Endothelial cell (in vitro differentiated cells): ENCODE measurements at regions not wholly inside any gene's neighbourhood (a gene's known extent, or its start where the extent isn't known, plus 50 kb on each side); places are given as distances from the start of the nearest gene placed in this dataset.

ENCODE experiments used
- DNase-seq: peaks from one replicate; pipeline ENCODE4 v3.0.0; 2021; ENCODE audit warnings: low spot score
- H3K27ac Mint-ChIP-seq: one replicate; pipeline ENCODE4 v1.8.0; 2021; ENCODE audit warnings: mixed read lengths, inconsistent platforms; ENCODE audit not compliant: unreplicated experiment
- H3K27me3 Mint-ChIP-seq: one replicate; pipeline ENCODE4 v1.8.0; 2021; ENCODE audit warnings: mild to moderate bottlenecking, moderate library complexity, mixed read lengths, inconsistent platforms; ENCODE audit not compliant: unreplicated experiment
- H3K36me3 Mint-ChIP-seq: one replicate; pipeline ENCODE4 v1.8.0; 2021; ENCODE audit warnings: mild to moderate bottlenecking, low read depth, mixed read lengths, inconsistent platforms; ENCODE audit not compliant: unreplicated experiment
- H3K4me1 Mint-ChIP-seq: one replicate; pipeline ENCODE4 v1.8.0; 2021; ENCODE audit warnings: mild to moderate bottlenecking, mixed read lengths, inconsistent platforms; ENCODE audit not compliant: unreplicated experiment
- H3K4me3 Mint-ChIP-seq: one replicate; pipeline ENCODE4 v1.8.0; 2021; ENCODE audit warnings: mild to moderate bottlenecking, mixed read lengths, inconsistent platforms; ENCODE audit not compliant: unreplicated experiment
- H3K9me3 Mint-ChIP-seq: one replicate; pipeline ENCODE4 v1.8.0; 2021; ENCODE audit warnings: mixed read lengths, inconsistent platforms; ENCODE audit not compliant: unreplicated experiment
- CTCF ChIP-seq: fragments of 200-600 bp; sonication (generic); IDR thresholded peaks from one replicate; pipeline ENCODE4 v1.5.0; 2021; ENCODE audit warnings: antibody characterized with exemption; ENCODE audit not compliant: unreplicated experiment

GRCh38 chrX:5724123-5724522 lies 504.5 kb downstream of the NLGN4X start:
- H3K27me3 Mint-ChIP-seq, result no peaks in the 10 kb centered on the region
- no peaks in the 10 kb centered on the region for H3K4me1 Mint-ChIP-seq
- no peak for TF ChIP-seq CTCF
- DNase-seq, result no peak
- H3K9me3 Mint-ChIP-seq, result no peaks in the 10 kb centered on the region
- H3K27ac Mint-ChIP-seq, result no peak overlapping the region
- H3K36me3 Mint-ChIP-seq, result no peaks in the 10 kb centered on the region
- no peak overlapping the region for H3K4me3 Mint-ChIP-seq

- no peak overlapping the region for H3K27ac Mint-ChIP-seq
- H3K4me3 Mint-ChIP-seq, result no peak overlapping the region
- no peaks in the 10 kb centered on the region for H3K9me3 Mint-ChIP-seq
- no peaks in the 10 kb centered on the region for H3K4me1 Mint-ChIP-seq
- H3K36me3 Mint-ChIP-seq, result no peaks in the 10 kb centered on the region
- no peaks in the 10 kb centered on the region for H3K27me3 Mint-ChIP-seq
- no peak for TF ChIP-seq CTCF
- no peak for DNase-seq
Observed at GRCh38 chrX:5718651-5719050, 510.0 kb downstream of the NLGN4X start.

GRCh38 chrX:5716666-5717065 lies 512.0 kb downstream of the NLGN4X start:
- H3K27me3 Mint-ChIP-seq, result no peaks in the 10 kb centered on the region
- H3K27ac Mint-ChIP-seq, result no peak overlapping the region
- no peaks in the 10 kb centered on the region for H3K4me1 Mint-ChIP-seq
- no peaks in the 10 kb centered on the region for H3K9me3 Mint-ChIP-seq
- DNase-seq, result no peak
- H3K4me3 Mint-ChIP-seq, result no peak overlapping the region
- H3K36me3 Mint-ChIP-seq, result no peaks in the 10 kb centered on the region
- TF ChIP-seq CTCF, result no peak

DNA sequence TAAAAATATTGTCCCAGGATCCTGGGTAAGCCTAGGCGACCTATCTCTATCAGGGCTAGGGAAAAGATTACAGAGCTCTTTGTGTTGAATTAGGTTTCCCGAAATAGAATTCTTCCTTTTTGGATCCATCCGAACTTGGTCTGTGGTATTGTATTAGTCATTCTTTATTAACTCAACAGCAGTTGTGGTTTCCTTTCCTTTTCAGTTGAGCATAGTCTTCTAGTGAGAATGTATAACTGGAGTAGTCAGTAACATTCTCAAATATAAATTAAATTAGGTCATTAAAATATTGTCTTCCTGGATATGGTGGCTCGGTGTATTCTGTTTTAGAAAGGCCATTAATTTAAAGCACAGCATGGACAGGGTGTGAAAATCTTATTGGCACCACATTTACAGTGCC lies 520.4 kb downstream of the NLGN4X start:
- Mint-ChIP-seq H3K4me1 (no peaks in the 10 kb centered on the region), H3K9me3 (no peaks in the 10 kb centered on the region)
- DNase-seq, result no peak

DNA sequence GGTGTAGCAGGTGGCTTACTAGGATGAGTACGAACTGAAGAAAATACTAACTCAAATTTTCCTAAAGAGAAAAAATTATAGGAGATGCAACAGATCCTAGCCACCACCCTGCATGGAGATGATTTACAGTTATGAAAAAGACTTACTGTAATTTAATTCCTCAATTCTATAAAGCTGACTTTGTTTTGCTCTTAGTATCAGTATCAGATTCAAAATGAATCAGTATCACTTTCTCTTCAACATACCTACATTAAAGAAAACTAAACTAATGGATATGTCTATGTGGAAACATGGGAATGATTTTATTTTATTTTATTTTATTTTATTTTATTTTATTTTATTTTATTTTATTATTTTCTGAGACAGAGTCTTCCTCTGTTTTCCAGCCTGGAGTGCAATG lies 525.8 kb downstream of the NLGN4X start:
- no peak for TF ChIP-seq CTCF
- DNase-seq, result no peak
- Mint-ChIP-seq H3K27me3 (no peaks in the 10 kb centered on the region), H3K4me3 (no peak overlapping the region), H3K36me3 (no peaks in the 10 kb centered on the region), H3K9me3 (no peaks in the 10 kb centered on the region), H3K27ac (no peak overlapping the region), H3K4me1 (no peaks in the 10 kb centered on the region)

More for the DNA sequence above, 520.4 kb downstream of the NLGN4X start:
- H3K4me3 Mint-ChIP-seq, result no peak overlapping the region
- no peaks in the 10 kb centered on the region for H3K36me3 Mint-ChIP-seq
- H3K27ac Mint-ChIP-seq, result no peak overlapping the region
- TF ChIP-seq CTCF, result no peak
- H3K27me3 Mint-ChIP-seq, result no peaks in the 10 kb centered on the region
